HEK293 (cell line): ENCODE measurements at regions not wholly inside any gene's neighbourhood (a gene's known extent, or its start where the extent isn't known, plus 50 kb on each side); places are given as distances from the start of the nearest gene placed in this dataset.

Experiments
- CTCF ChIA-PET: fragments of 350-600 bp; formaldehyde crosslinking; extraction: SDS; loops from one replicate; lab custom pipeline; 2021; ENCODE audit warnings: antibody characterized with exemption; lab: Yijun Ruan, JAX
- POLR2A ChIA-PET: fragments of 300-600 bp; formaldehyde crosslinking; extraction: SDS; loops from one replicate; lab custom pipeline; 2020; ENCODE audit warnings: antibody characterized with exemption, inconsistent platforms; lab: Yijun Ruan, JAX
- H3K27ac ChIP-seq: fragments of 200-500 bp; sonication (Bioruptor generic); 2 replicates; pipeline ENCODE4 v1.5.1; 2014; ENCODE audit warnings: low read depth, low read length, control low read depth, inconsistent platforms; ENCODE audit errors: extremely low read depth
- H3K36me3 ChIP-seq, 2 experiments: fragments of 200-500 bp in 1 of 2; sonication (Bioruptor generic) in 1 of 2; 1 replicate in 1 of 2; 2 replicates in 1 of 2; pipeline ENCODE4 v1.5.1; 2014 to 2017; ENCODE audit warnings: inconsistent platforms in 2 of 2, low read length in 2 of 2; ENCODE audit not compliant: control insufficient read depth in 2 of 2, insufficient read depth in 1 of 2
- H3K4me1 ChIP-seq: fragments of 200-500 bp; sonication (Bioruptor generic); 2 replicates; pipeline ENCODE4 v1.5.1; 2014; ENCODE audit warnings: mild to moderate bottlenecking, low read length, inconsistent platforms; ENCODE audit not compliant: control insufficient read depth, insufficient read depth
- H3K4me3 ChIP-seq: 2 replicates; pipeline ENCODE4 v1.5.1; 2011; ENCODE audit warnings: low read depth, mild to moderate bottlenecking, control low read depth, low read length, moderate library complexity
- H3K9me3 ChIP-seq: fragments of 200-500 bp; sonication (Bioruptor generic); 2 replicates; pipeline ENCODE4 v1.5.1; 2014; ENCODE audit warnings: low read depth, low read length, inconsistent platforms; ENCODE audit not compliant: control insufficient read depth, insufficient read depth
- RBAK ChIP-seq: fragments of 450-650 bp; formaldehyde crosslinking; IDR thresholded peaks from 2 replicates; pipeline ENCODE4 v1.5.1; 2016; ENCODE audit warnings: missing biosample characterization, missing genetic modification characterization
- SCRT1 ChIP-seq: fragments of 450-650 bp; formaldehyde crosslinking; IDR thresholded peaks from 2 replicates; pipeline ENCODE4 v1.5.1; 2016; ENCODE audit warnings: missing biosample characterization, missing genetic modification characterization, borderline replicate concordance
- TSHZ1 ChIP-seq: fragments of 450-650 bp; formaldehyde crosslinking; IDR thresholded peaks from 2 replicates; pipeline ENCODE4 v1.5.1; 2016; ENCODE audit warnings: missing biosample characterization, missing genetic modification characterization, borderline replicate concordance
- ZBTB8A ChIP-seq: fragments of 450-650 bp; formaldehyde crosslinking; IDR thresholded peaks from 2 replicates; pipeline ENCODE4 v1.5.1; 2016; ENCODE audit warnings: missing biosample characterization, missing genetic modification characterization
- ZEB2 ChIP-seq: fragments of 450-650 bp; formaldehyde crosslinking; IDR thresholded peaks from 2 replicates; pipeline ENCODE4 v1.5.1; 2016; ENCODE audit warnings: missing biosample characterization, missing genetic modification characterization
- ZFHX2 ChIP-seq: fragments of 450-650 bp; formaldehyde crosslinking; conservative IDR thresholded peaks from 2 replicates; pipeline ENCODE4 v1.5.1; 2016; ENCODE audit warnings: missing biosample characterization, missing genetic modification characterization
- ZIC2 ChIP-seq: fragments of 450-650 bp; formaldehyde crosslinking; IDR thresholded peaks from 2 replicates; pipeline ENCODE4 v1.5.1; 2016; ENCODE audit warnings: missing biosample characterization, missing genetic modification characterization
- ZNF202 ChIP-seq: fragments of 450-650 bp; formaldehyde crosslinking; IDR thresholded peaks from 2 replicates; pipeline ENCODE4 v1.5.1; 2016; ENCODE audit warnings: missing biosample characterization, missing genetic modification characterization, borderline replicate concordance
- ZNF211 ChIP-seq: fragments of 450-650 bp; formaldehyde crosslinking; IDR thresholded peaks from 2 replicates; pipeline ENCODE4 v1.5.1; 2016; ENCODE audit warnings: low read depth, missing biosample characterization, missing genetic modification characterization
- ZNF214 ChIP-seq: fragments of 450-650 bp; formaldehyde crosslinking; IDR thresholded peaks from 2 replicates; pipeline ENCODE4 v1.5.1; 2017; ENCODE audit warnings: missing biosample characterization, mild to moderate bottlenecking, missing genetic modification characterization, borderline replicate concordance
- ZNF558 ChIP-seq: fragments of 450-650 bp; formaldehyde crosslinking; IDR thresholded peaks from 2 replicates; pipeline ENCODE4 v1.5.1; 2016; ENCODE audit warnings: missing biosample characterization, missing genetic modification characterization
- ZNF654 ChIP-seq: fragments of 450-650 bp; formaldehyde crosslinking; IDR thresholded peaks from 2 replicates; pipeline ENCODE4 v1.5.1; 2016; ENCODE audit warnings: low read depth, missing biosample characterization, missing genetic modification characterization
- ZNF701 ChIP-seq: fragments of 450-650 bp; formaldehyde crosslinking; IDR thresholded peaks from 2 replicates; pipeline ENCODE4 v1.5.1; 2016; ENCODE audit warnings: missing biosample characterization, missing genetic modification characterization
- ZNF747 ChIP-seq: fragments of 450-650 bp; formaldehyde crosslinking; IDR thresholded peaks from 2 replicates; pipeline ENCODE4 v1.5.1; 2016; ENCODE audit warnings: missing biosample characterization, missing genetic modification characterization
- ZNF76 ChIP-seq: fragments of 450-650 bp; formaldehyde crosslinking; IDR thresholded peaks from 2 replicates; pipeline ENCODE4; 2016; ENCODE audit warnings: low read depth, missing biosample characterization, missing genetic modification characterization, borderline replicate concordance
- TF ChIP-seq, protein P1 (sequence below): fragments of 450-650 bp; formaldehyde crosslinking; IDR thresholded peaks from 2 replicates; pipeline ENCODE4 v1.5.1; 2016; ENCODE audit warnings: missing biosample characterization, missing genetic modification characterization

DNA sequence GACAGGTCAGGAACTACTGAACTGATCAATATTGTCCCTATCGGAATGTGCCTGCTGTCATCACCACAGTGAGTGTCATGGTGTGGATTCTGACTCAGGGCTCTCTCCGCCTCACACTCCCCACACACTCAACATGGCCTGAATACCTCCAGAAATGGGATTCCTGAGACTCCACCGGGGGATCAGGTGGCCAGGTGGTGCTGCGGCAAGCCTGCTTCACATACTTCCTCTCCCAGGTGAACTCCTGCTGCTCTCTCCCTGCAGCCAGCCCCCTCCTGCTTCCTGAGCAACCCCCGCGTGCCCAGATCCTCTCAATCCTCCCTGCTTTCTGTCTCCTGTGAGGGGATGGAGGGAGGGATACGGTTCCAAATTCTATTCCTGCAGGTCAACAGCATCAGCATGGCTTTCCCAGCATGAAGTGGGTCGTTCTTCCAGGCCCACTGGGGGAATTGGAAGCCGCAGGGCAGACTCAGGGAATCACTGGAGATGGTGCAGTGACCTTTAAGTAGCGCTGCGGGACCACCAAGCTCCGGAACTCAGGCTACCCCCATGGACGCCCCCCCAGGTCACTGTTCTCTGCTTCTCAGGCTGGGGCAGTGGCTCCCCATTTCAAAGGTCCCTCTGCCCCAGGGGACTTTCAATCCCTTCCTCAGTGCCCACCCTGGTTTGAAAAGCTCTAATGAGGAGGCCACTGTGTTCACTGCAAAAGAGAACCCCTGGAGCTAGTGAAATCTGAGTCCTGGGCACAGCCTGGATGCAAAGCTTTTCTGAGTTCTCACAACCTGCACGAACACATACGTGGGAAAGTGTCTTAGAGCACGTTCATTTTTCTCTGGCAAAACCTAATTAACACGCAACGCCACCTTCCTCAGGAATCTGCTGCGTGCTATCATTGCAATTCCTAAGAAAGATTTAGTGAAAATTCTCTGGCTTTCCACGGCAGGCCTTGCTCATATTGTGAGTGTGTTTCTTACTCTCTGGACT is 168.4 kb downstream of the ZFP36L2 start:
- POLR2A ChIA-PET, result no interaction called here
- TF ChIP-seq ZIC2 (tag by site-specific recombination), result 0 out of 2 replicates have a peak, but pooled peaks have one; percentile 18
- TF ChIP-seq ZNF701 (tag by site-specific recombination), result no peak
- TF ChIP-seq, all 188 proteins: peak for 1
- H3K4me3 ChIP-seq, result no peak overlapping the region
- H3K9me3 ChIP-seq, result no peaks in the 10 kb centered on the region; the same call in 1 of the 2 replicates
- no peak overlapping the region for H3K27ac ChIP-seq
- H3K36me3 ChIP-seq, result no peaks in the 10 kb centered on the region
- CTCF ChIA-PET, result interaction anchor here (0.8 kb wide), 1 partner anchor 34 kb away, joined by 3 read pairs; no protein-coding TSS in a partner anchor
- no peaks in the 10 kb centered on the region for H3K4me1 ChIP-seq

DNA sequence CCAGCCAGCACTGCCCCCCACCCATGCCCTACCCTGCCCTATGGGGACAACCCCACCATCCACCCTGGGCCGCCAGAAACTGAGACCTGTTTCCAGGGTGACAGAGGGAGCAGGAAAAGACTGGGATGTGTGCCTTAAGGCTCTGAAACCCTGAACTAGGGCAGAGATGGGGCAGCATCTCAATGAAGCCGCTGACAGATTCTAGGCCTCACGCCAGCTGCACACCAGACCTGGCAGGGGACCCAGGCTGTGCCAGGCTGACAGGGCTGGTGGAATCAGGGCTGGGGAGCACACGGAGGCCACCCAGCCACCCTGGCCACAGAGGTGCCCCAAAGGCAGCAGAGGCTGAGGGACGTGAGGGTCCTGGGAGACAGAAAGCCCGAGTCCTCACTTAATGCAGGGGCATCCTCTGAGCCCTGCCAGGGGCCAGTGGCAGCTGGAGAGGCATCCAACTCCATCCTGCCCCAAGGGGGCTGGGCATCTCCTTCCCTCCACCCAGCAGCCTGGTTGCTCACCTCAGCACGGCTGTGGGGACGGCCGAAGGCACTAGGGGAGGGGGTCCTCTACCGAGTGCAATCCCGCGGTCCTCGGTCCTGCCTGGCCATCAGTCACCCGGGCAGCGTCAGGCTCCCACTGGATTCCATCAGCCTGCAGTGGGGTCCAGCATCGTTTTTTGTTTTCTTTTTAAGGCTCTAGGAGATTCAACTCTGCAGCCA is 169.2 kb downstream of the ZFP36L2 start:
- no peaks in the 10 kb centered on the region; the same call in 1 of the 2 replicates for H3K9me3 ChIP-seq
- POLR2A ChIA-PET, result no interaction called here
- TF ChIP-seq ZBTB8A (tag by site-specific recombination) (no peak), ZFHX2 (tag by site-specific recombination) (no peak), ZNF747 (tag by site-specific recombination) (no peak)
- no peaks in the 10 kb centered on the region for H3K36me3 ChIP-seq
- H3K27ac ChIP-seq, result no peak overlapping the region
- no peak overlapping the region for H3K4me3 ChIP-seq
- CTCF ChIA-PET, result no interaction called here
- H3K4me1 ChIP-seq, result no peaks in the 10 kb centered on the region

DNA sequence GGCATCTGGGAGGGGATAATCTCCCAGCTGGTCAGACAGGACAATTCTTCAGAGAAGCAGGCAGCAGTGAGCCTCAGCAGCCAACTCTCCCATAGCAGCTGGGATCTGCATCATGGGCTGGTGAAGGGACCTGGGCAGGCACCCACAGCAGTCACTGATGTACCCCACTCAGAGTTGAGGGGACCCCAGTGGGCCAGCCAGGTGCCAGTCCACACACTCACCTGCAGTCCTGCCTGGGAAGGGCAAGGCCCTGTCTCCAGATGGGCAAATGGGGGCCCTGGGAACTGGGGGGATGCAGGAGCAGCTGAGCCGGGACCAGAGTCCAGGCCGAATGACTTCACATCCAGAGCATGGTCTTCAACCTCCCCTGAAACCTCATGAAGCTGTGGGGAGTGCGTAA is 170.4 kb downstream of the ZFP36L2 start:
- no peak for TF ChIP-seq ZEB2 (tag by site-specific recombination)
- TF ChIP-seq ZNF202 (tag by site-specific recombination), result no peak
- no peak for TF ChIP-seq ZNF76 (tag by site-specific recombination)
- TF ChIP-seq ZNF654 (tag by site-specific recombination), result no peak
- TF ChIP-seq ZNF211 (tag by site-specific recombination), result no peak
- TF ChIP-seq RBAK (tag by site-specific recombination), result no peak
- no peak for TF ChIP-seq ZNF214 (tag by site-specific recombination)
- TF ChIP-seq ZNF558 (tag by site-specific recombination), result no peak
- TF ChIP-seq TSHZ1 (tag by site-specific recombination), result no peak
- TF ChIP-seq SCRT1 (tag by site-specific recombination), result no peak
- TF ChIP-seq, protein P1, sequence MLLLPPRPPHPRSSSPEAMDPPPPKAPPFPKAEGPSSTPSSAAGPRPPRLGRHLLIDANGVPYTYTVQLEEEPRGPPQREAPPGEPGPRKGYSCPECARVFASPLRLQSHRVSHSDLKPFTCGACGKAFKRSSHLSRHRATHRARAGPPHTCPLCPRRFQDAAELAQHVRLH (tag by site-specific recombination), result no peak
- ChIA-PET POLR2A (no interaction called here), CTCF (interaction anchor here (0.6 to 1.0 kb wide), 2 partner anchors 9 to 19 kb away, joined by 3 read pairs; no protein-coding TSS in a partner anchor)
- no peak overlapping the region for H3K27ac ChIP-seq
- no peak overlapping the region for H3K4me3 ChIP-seq
- H3K4me1 ChIP-seq, result no peaks in the 10 kb centered on the region
- H3K9me3 ChIP-seq, result no peaks in the 10 kb centered on the region
- no peaks in the 10 kb centered on the region for H3K36me3 ChIP-seq
